ENCODE measurements at regions not wholly inside any gene's neighbourhood (a gene's known extent, or its start where the extent isn't known, plus 50 kb on each side); places are given as distances from the start of the nearest gene placed in this dataset.

GRCh38 chr10:62885684-62886461 lies 69.7 kb upstream of the EGR2 start:
- DNase-seq (ENCODE audit: low spot score): no peak
- H3K27ac Mint-ChIP-seq: no peak overlapping the region
- intact Hi-C loops (cut with micrococcal nuclease): no loop called here
- no peaks in the 10 kb centered on the region for H3K9me3 Mint-ChIP-seq
- no peaks in the 10 kb centered on the region for H3K36me3 Mint-ChIP-seq (ENCODE audit: low read depth)
- H3K4me1 Mint-ChIP-seq (ENCODE audit: low read depth): no peaks in the 10 kb centered on the region
- H3K4me3 Mint-ChIP-seq: no peak overlapping the region
- peaks cover 38% of the 10 kb centered on the region for H3K27me3 Mint-ChIP-seq (ENCODE audit: insufficient read depth)

GRCh38 chr10:62880162-62880561 lies 64.0 kb upstream of the EGR2 start:
- H3K4me1 Mint-ChIP-seq (ENCODE audit: low read depth): no peaks in the 10 kb centered on the region
- H3K36me3 Mint-ChIP-seq (ENCODE audit: low read depth): no peaks in the 10 kb centered on the region
- intact Hi-C loops (cut with micrococcal nuclease): no loop called here
- no peak overlapping the region for H3K4me3 Mint-ChIP-seq
- H3K9me3 Mint-ChIP-seq: no peaks in the 10 kb centered on the region
- H3K27ac Mint-ChIP-seq: no peak overlapping the region
- DNase-seq (ENCODE audit: low spot score): no peak
- peaks cover 42% of the 10 kb centered on the region for H3K27me3 Mint-ChIP-seq (ENCODE audit: insufficient read depth)

- no peak overlapping the region for H3K4me3 Mint-ChIP-seq
- H3K27ac Mint-ChIP-seq: no peak overlapping the region
- peaks cover 17% of the 10 kb centered on the region for H3K4me1 Mint-ChIP-seq (ENCODE audit: low read depth)
- H3K9me3 Mint-ChIP-seq: peaks cover 3% of the 10 kb centered on the region
- no peak for DNase-seq (ENCODE audit: low spot score)
- intact Hi-C loops (cut with micrococcal nuclease): no loop called here
- peaks cover 16% of the 10 kb centered on the region for H3K27me3 Mint-ChIP-seq (ENCODE audit: insufficient read depth)
- peaks cover 3% of the 10 kb centered on the region for H3K36me3 Mint-ChIP-seq (ENCODE audit: low read depth)
Observed at GRCh38 chr10:62873866-62874265, 57.7 kb upstream of the EGR2 start.

- Mint-ChIP-seq H3K4me3 (no peak overlapping the region), H3K4me1 (ENCODE audit: low read depth) (peaks cover 17% of the 10 kb centered on the region), H3K27ac (no peak overlapping the region), H3K27me3 (ENCODE audit: insufficient read depth) (peaks cover 11% of the 10 kb centered on the region), H3K9me3 (peaks cover 3% of the 10 kb centered on the region), H3K36me3 (ENCODE audit: low read depth) (peaks cover 3% of the 10 kb centered on the region)
- DNase-seq (ENCODE audit: low spot score): no peak
- intact Hi-C loops (cut with micrococcal nuclease): loop anchor here (2.0 kb wide), 1 partner anchor 14 kb away; no protein-coding TSS in a partner anchor
Observed at GRCh38 chr10:62870866-62871265, 54.7 kb upstream of the EGR2 start.

GRCh38 chr10:62869958-62870357 lies 53.8 kb upstream of the EGR2 start:
- intact Hi-C loops (cut with micrococcal nuclease): loop anchor here (2.0 kb wide), 2 partner anchors 13 to 25 kb away; no protein-coding TSS in a partner anchor
- H3K4me1 Mint-ChIP-seq (ENCODE audit: low read depth): peaks cover 17% of the 10 kb centered on the region
- no peak for DNase-seq (ENCODE audit: low spot score)
- H3K27me3 Mint-ChIP-seq (ENCODE audit: insufficient read depth): peaks cover 11% of the 10 kb centered on the region
- no peak overlapping the region for H3K27ac Mint-ChIP-seq
- H3K36me3 Mint-ChIP-seq (ENCODE audit: low read depth): peaks cover 3% of the 10 kb centered on the region
- no peak overlapping the region for H3K4me3 Mint-ChIP-seq
- peaks cover 3% of the 10 kb centered on the region for H3K9me3 Mint-ChIP-seq

GRCh38 chr10:62866941-62867340 lies 50.8 kb upstream of the EGR2 start:
- Mint-ChIP-seq H3K36me3 (ENCODE audit: low read depth) (peaks cover 5% of the 10 kb centered on the region), H3K4me1 (ENCODE audit: low read depth) (peaks cover 14% of the 10 kb centered on the region), H3K27ac (no peak overlapping the region), H3K9me3 (no peaks in the 10 kb centered on the region), H3K27me3 (ENCODE audit: insufficient read depth) (peaks cover 8% of the 10 kb centered on the region), H3K4me3 (no peak overlapping the region)
- intact Hi-C loops (cut with micrococcal nuclease): no loop called here
- DNase-seq (ENCODE audit: low spot score): no peak

GRCh38 chr10:62866451-62866850 lies 50.3 kb upstream of the EGR2 start:
- Mint-ChIP-seq H3K27ac (no peak overlapping the region), H3K4me1 (ENCODE audit: low read depth) (peaks cover 19% of the 10 kb centered on the region), H3K36me3 (ENCODE audit: low read depth) (peaks cover 5% of the 10 kb centered on the region), H3K9me3 (no peaks in the 10 kb centered on the region), H3K4me3 (no peak overlapping the region), H3K27me3 (ENCODE audit: insufficient read depth) (peaks cover 9% of the 10 kb centered on the region)
- DNase-seq (ENCODE audit: low spot score): no peak
- intact Hi-C loops (cut with micrococcal nuclease): no loop called here

Measured in activated T-helper 1 cell treated with anti-CD3 and anti-CD28 coated beads, Interleukin-12 subunit alpha, Interleukin-12 subunit beta, Interleukin-2, Interleukin-4 antibody, amounts not matched to agents 30 ng/mL and 10 ng/mL and 1 ng/mL, durations not matched to agents 14 hours and 24 hours and 36 hours (primary cell).